NCI-H2227 (cell line): ENCODE measurements at regions not wholly inside any gene's neighbourhood (a gene's known extent, or its start where the extent isn't known, plus 50 kb on each side); places are given as distances from the start of the nearest gene placed in this dataset.

ENCODE experiments used
- DNase-seq: peaks from one replicate; lab custom pipeline; 2025; ENCODE audit not compliant: unreplicated experiment; lab: John Stamatoyannopoulos, UW

DNA sequence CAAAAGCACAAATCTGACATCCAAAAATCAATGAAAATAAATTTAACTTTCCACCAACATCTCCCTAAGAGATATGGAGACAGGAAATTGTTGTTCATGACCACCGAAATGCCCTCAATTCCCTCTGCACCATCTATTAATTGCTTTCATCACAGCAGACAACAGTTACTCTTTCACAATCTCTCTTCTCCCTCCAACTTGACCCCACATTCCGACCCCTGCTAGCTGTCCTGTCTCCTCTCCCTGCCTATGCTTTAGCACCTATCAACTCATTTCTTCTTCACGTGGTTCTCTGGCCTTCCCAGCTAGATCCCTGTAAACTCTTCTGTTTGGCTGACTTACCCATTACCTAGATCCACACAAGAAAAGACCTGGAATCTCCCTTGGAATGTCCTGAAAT lies 173.9 kb upstream of the ADAMTS9 start:
- DNase-seq: no peak

DNA sequence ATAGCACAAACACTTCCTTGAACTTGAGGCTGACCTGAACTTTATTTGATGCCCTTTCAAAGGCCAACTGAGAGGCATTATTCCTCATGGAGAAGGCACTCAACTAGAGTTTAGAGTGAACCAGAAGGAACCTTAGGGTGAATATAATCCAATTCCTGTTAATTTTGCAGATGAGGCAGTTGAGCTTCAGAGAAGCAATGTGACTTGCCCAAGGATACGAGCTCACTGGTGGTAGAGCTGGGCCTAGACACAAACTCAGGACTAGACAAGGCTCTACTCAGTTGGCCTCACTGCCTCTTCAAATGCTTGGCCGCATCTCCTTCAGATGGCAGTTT lies 172.7 kb upstream of the ADAMTS9 start:
- DNase-seq: no peak

- DNase-seq: no peak
Observed at GRCh38 chr3:64859625-64860535, 172.1 kb upstream of the ADAMTS9 start.

DNA sequence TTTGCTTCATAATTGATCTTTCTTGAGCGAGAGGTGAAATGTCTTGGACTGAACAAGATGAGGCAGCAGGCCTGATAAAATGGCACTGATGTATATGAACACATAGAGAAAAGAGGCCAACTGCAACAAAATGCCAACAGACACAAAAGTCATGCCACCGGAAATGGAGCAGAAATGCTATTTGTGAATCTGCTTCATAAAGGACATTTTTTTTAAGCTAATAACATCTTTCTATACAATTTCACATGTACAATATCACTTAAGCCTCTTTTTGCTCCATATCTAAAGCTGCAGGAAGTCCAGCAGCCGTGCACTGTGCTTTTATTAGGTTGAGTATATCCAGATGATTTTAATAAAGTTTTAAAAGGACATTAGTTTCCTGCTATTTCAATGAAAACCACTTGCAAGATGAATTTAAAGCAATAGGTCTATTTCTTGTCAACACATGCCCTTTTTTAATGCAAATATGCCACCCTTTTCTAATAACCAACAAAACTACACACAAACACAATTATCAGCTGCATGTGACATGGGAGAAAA lies 169.2 kb upstream of the ADAMTS9 start:
- no peak for DNase-seq

GRCh38 chr3:64856106-64856505 lies 168.3 kb upstream of the ADAMTS9 start:
- no peak for DNase-seq

DNA sequence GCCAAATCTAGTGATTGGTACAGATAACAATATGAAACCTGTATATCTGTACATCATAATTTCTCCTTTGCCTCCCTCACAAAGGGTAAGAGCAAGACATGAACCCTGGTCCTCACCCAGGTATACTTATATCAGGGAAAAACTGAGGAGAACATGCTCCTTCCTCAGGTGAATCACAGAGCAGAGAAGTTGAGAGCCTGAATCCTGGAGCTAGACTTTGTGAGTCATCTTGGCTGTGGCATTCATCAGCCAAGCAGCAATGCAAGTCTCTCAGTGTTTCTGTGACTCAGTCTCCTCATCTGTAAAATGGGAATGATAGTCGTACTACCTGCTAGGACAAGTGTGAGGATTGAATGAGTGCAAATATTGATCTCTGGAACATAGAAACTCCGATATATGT lies 165.7 kb upstream of the ADAMTS9 start:
- no peak for DNase-seq

DNA sequence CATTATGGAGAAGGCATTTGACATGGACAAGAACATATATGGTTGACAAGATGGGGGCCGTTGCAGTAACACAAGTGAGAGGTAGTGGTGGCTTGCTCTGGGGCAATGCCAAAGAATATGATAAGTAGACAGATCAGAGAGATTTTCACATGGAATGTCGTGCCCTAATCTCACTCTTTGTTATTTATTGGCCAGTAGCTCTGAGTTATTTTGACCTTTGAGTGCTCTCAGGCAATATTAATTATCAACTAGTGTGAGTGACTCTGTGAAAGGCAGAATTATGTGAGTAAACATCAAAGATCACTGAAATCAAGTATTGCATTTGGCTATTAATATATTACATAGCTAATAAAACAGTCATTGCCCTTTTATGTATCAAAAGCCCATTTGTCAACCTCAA lies 164.9 kb upstream of the ADAMTS9 start:
- no peak for DNase-seq

DNA sequence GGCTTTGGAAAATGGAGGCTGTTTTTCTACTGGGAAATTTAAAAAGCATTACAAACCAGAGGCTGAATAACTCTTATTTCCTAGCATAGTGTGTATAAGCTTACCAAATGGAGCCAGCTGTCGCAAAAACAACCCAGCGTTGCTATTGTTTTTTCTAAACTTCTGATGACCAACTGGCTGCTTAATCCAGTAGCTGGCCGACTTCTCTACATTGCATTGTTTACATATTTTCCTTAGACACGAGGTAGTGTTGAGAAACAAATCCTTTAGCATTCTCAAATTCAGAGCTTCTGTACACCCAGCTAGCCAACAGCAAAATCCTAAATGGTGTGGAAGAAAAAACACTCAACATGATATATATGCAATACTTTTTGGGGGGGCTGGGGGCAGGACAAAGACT lies 161.0 kb upstream of the ADAMTS9 start:
- DNase-seq: no peak

DNA sequence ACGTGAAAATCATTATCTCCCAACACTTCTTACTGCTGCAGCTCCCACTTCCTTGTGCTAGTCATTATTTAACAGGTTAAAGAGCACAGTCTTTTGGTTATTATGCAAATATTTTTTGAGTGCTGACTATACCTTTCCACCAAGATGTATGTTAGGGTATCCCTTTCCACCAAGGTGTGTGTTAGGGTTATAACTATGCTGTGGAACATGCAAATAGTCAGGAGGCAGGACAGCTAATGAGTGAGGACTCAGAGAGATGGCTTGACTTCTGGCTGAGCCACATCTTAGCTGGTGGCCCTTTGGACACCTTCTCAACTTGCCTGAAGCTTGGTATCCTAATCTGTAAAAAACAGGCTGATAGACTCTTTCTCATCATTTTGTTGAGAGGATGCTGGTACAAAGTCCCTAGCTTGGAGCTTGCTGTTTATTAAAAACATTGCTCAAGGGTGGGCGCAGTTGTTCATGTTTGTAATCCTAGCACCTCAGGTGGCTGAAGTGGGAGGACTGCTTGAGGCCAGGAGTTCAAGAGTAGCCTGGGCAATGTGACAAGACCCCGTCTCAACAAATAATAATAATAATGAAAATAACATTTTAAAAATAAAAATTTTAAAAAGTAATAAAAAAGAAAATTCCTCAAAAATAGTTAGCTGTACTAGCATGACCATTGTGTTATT lies 160.5 kb upstream of the ADAMTS9 start:
- no peak for DNase-seq

GRCh38 chr3:64844558-64844957 lies 156.8 kb upstream of the ADAMTS9 start:
- DNase-seq: no peak

DNA sequence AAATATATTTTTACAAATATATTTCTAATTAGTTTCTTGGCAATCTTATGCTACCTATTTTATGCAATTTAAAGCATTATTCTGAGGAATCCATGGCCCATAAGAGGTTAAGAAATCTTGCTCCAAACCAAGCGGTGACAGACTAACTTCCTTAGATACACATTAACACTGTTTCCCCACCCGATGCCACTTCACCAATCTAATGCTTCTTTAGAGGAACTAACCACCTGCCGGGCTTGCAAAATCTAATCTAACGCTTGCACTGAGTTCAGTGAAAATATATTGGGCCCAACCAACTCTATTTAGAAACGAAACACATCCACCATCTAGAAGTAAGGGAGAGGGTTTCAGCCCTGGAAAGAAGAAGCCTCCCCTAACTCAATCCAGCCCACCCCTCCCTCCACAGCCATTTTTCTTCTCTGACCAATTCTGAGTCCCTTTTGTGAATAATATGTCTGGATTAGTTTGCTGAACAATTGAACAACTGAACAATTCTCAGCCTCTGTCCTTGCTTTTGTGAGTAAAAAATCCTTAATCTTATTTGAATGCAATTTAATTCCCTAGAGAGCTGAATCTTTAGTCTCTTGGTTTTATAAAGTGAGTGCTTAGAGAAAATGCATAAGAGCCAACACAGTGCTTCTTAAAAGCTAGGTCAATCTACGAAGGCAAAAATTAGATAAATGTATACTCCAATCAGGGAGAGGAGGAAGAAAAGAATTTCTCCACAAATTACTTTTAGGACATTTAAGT lies 150.4 kb upstream of the ADAMTS9 start:
- DNase-seq: no peak

DNA sequence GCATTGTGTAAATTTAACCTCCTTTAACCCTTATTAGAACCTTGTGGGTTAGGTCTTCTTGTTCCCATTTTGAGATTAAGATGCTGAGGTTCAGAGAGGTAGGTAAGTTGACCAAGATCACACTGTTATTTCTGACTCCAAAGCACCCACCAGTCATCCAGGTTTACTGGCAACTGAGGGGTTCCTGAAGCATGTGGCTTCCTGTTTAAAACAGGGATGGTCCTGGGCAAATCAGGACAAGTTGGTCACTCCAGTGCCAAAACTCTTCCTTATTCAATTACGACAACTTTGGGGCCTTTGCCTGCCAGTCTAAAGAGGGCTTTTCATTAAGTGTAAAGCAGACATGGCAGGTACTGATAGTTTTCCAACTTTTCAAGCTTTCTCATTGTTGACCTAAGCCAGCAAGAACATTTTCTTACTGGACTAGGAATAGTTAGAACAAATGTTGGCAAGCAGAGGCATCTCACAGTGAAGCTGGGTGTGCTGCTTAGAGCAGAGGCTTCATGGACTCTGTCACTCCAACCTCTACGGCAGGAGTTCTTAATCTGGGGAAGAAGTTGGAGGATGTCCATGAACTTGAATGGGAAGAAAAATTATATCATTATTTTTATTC lies 149.4 kb upstream of the ADAMTS9 start:
- DNase-seq: no peak

GRCh38 chr3:64836097-64836496 lies 148.3 kb upstream of the ADAMTS9 start:
- no peak for DNase-seq

GRCh38 chr3:64832098-64832497 lies 144.3 kb upstream of the ADAMTS9 start:
- DNase-seq: no peak

GRCh38 chr3:64830681-64831080 lies 142.9 kb upstream of the ADAMTS9 start:
- no peak for DNase-seq

DNA sequence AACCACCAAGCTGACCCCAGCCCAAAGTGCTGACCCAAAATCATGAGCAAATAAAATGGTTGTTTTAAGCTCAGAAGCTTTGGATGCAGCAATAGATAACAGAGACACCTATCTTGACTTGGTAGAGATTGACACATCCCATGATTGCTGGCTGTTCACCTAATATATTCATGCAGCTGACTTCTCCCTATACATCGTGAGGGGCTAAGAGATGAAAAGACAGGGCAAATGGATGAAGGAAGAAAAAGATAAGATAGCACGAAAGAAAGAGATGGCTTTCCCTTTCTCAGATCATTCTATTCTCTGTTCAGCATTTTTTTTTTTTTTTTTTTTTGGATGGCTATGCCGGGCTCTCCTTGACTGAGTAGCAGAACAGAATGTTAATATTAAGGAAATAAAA lies 141.5 kb upstream of the ADAMTS9 start:
- no peak for DNase-seq

GRCh38 chr3:64828276-64828675 lies 140.5 kb upstream of the ADAMTS9 start:
- DNase-seq: no peak

- no peak for DNase-seq
Observed at GRCh38 chr3:64827431-64827830, 139.6 kb upstream of the ADAMTS9 start.

- DNase-seq: no peak
Observed at GRCh38 chr3:64827019-64827418, 139.2 kb upstream of the ADAMTS9 start.

GRCh38 chr3:64825404-64826120 lies 137.8 kb upstream of the ADAMTS9 start:
- DNase-seq: no peak
